GM18520 (cell line): ENCODE measurements at regions not wholly inside any gene's neighbourhood (a gene's known extent, or its start where the extent isn't known, plus 50 kb on each side); places are given as distances from the start of the nearest gene placed in this dataset.
"Not testable (repeated sequence)": the region's sequence is repeated elsewhere in the genome, so short reads cannot be mapped to it uniquely, and the experiment has no call there.

Experiments used
- ATAC-seq: cut with Tn5 transposase; IDR thresholded peaks from one replicate; pipeline ENCODE4 v1.9.1; 2021; ENCODE audit not compliant: unreplicated experiment

DNA sequence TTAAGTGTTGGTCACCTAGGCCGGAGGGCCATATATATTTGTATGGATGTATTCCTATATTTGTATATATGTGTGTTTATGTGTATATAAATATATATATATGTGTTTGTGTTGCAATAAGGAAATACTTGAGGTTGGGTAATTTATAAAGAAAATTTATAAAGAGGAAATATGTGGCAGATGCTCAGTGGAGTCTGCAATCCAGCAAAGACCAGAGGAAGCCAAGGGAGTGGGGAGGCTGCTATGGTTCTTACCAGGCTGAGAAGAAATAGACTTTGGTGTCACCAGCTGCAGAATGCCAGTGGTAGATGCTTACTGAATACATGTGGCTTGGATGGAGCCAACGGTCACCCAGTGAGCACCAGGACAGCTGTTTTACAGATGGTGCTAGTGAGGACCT, 97.4 kb upstream of the ELOVL5 start:
- ATAC-seq: no peak

DNA sequence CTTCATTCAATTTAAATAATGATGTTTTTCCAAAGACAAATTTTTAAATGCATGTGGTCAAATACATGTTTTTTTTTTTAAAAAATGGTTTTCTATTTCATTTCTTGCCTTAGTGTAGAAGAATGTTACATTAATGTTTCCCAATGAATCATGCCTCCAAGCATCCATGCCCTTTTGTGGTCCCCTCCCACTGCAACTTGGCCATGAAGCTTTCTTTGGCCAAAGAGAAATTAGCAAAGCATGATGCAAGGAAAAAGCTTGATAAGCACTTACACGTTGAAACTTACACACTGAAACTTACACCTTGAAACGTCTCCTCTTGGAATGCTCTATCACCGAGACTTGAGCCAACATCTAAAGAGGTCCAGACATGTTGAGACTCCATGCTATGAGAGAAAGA, 93.0 kb upstream of the ELOVL5 start:
- ATAC-seq: no peak

DNA sequence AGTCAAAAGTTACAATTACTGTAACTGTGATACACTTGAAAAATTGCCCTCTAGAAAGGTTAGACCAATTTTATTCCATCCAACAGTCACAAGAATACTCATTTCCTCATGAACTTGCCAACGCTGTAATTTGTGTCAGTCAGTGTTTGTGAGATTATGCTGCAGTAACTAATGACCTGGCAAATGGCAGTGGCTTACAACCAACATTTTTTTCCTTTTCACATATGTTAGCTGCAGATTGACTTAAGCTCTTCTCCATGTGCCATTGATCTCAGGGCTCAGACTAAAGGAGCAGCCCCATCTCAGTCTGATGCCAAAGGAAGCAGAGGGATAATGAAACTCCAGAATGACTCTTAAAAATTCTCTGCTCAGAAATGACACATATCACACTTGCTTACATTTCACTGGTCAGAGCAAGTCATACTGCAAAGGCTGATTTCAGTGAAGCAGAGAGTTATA, 92.3 kb upstream of the ELOVL5 start:
- ATAC-seq: no peak

DNA sequence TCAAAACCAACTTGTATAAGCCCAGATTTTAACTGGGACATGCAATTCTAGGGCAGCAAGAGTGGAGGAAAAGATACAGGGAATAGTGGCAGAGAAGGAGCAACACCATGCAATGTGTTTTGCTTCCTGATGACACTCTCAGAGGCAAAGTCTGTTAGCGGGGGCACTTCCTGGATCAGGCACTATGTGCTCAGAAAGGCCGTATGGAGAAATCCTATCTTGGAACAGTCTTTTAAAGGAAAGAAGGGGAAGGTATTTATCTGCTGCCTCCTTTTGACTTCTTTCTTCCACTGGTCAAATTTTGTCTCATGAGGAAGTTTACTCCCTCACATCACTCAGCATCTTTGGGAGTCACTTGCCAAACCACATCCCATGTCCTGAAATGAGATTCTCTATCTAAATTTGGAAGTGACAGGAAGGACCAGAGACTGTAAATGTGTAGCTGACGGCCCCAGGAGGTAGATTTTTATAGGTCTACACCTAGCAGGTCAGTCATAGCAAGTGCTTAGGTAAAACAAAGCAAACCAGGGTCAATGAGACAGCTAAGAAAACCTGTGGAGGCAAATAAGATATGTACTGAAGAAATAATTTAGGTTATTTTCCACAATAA, 91.7 kb upstream of the ELOVL5 start:
- no peak for ATAC-seq

DNA sequence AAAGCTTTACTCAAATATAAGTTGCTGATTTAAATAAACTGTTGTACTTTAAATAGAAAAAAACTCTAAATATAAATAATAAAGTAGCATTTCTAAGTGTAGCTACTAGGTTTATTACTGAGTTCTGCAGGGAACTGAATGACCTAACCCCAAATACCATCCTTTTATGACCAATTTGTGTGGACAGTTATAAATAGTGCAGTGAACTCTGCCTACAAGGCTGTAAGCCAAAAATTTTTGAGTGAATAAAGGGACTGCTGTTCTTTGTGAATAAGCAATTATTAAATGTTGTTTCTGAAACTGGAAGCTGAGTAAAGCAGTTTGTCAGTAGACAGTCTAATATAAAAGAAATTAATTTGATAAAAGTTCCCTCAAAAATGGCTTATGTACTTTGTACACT, 90.8 kb upstream of the ELOVL5 start:
- no peak for ATAC-seq

DNA sequence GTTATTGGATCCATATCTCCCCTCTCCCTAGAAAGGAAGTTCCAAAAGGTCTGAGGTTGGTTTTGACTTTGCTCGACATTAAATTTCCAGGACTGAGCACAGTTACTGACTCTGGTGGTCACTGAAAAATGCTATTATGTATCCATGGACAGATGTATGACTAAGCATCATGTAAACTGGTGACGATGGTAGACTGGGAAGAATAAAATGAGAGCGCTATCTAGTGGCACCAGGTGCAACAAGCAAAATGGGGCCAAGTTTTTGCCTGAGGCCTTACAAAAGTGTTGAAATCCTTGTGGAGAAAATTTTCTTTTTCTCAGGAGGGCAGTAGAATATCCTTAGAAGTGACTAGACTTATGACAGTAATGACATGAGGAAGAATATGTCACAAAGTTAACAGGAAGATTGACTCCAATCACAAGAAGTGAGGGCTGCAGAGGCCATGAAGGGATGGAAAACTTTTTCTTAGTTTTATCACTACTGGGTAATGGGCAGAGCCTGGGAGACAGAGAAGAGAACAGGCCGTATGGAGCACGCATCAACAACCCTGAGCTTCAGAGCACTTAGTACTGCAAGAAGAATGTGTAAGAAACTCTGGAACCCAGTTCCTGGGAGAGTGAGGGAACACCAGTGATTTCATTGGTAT, 88.9 kb upstream of the ELOVL5 start:
- ATAC-seq: peak; percentile 50

DNA sequence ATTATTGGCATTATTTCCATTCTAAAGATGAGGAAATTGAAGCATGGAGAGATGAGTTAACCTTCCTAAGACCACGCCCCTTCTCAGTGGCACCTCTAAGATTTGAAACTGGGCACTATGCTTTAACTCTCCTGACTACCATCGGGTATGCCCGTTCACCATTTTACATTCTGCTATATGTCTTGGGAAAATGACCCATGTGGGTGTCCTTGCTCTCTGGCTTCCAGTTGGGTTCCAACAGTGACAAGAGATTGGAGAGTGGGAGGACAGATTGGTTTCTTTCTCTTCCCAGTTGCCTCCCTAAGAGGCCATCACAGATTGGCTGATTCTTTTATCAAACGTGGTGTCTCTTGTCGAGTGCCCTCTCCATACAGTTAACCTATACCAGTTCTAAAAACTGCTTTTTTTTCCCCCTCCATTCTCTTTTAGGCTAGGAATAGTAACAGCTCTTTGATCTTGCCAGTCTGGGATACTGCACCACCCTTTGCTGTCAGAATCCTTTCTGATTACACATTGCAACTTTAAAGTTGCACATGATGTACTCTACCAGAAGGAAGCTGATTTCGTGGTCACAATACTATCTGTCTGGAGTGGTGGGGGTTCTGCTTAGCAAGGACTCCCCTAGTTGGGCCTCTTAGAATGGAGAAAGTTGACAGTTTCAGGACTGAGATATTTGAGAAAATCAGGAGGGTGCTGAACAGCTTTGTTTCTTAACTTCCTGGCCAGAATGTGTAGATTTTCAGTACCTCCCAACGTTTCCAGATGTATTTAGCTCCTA, 88.0 kb upstream of the ELOVL5 start:
- ATAC-seq: no peak

DNA sequence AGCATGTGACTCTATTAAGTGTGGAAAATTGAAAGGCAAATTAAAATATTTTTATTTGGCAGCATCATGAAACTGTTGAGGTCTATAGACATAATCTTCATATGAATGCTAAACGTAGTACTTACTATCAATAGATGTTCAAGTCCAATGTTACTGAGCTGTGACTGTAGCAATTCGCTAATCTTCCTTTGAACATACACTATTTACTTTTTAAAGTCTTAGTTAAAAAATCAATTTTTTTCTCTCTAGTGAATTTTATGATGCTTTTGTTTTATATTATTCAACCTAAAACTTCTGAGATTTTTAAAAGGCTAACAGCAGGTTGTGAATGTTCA, 85.2 kb upstream of the ELOVL5 start:
- ATAC-seq: no peak

DNA sequence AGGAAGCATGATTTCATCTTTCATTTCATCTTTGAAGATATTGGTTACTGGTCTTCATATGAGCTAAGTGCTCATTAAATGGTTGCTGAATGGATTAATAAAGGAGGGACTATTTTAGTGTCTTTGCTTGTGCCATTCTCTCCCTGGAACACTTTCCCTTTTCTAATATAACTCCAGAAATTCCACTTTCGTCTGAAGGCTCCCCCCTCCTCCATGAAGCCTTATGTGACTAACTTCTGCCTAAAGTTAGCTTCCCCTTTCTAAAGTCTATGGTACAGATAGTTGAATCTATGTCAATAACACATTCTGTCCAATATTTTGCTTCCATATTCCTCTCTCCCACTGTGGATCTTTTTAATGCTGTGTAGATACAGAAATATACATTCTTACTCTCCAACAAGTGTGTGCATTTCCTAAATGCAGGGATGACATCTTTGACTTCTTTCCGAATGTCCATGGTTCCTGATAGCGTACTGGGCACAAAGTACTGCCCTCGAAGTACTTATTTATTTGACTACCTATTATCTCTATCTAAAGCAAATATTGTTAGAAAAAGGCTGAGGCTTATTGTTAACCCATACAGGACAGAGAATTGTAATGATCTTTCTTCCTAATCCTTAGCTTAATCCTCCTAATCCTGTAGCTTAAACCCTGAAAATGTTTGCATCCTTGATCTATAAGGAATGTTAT, 84.7 kb upstream of the ELOVL5 start:
- ATAC-seq: no peak

DNA sequence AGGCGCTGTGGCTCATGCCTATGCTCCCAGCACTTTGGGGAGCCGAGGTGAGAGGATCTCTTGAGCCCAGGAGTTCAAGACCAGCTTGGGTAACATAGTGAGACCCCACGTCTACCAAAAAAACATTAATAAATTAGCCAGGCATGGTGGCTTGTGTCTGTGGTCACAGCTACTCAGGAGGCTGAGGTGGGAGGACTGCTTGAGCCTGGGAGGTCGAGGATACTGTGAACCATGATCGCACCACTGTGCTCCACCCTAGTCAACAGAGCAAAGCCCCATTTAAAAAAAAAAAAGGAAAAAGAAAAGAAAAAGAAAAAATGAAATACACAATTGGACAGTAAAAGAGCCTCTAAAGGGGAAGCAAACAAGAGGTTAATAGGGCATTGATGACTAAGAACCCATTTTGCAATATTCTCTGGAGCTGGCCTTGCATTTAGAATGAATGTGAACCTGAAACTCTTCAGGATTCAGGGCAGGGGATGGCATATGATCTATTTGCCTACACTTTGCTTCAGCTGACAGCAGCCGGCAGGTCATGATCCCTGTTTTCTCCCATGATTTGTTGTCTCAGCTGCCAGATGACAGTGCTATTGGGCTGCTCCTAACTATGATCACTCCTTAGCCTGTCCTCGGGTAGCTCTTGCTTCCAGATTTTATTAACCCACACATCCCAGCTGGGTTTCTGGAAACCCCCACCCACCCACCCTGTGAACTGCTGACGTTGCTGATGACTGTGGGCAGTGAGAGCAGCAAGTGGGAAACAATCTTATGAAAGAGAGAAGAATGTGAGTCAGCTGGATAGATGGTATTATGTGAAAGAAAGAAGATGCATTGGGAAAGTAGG, 83.8 kb upstream of the ELOVL5 start:
- no peak for ATAC-seq

DNA sequence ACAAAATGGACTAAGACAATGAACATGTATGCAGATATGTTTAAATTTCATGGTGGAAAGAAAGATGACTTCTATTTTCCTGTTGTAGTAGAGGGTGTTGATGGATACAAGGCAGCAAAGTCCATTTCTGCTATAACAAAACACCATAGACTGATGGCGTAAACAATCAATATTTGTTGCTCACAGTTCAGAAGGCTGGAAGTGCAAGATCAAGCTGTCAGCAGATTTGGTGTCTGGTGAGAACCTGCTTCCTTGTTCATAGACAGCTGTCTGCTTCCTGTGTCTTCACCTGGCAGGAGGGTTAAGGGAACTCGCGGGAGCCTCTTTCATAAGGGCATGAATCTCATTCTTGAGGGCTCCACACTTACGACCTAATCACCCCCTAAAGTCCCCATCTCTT, 83.0 kb upstream of the ELOVL5 start:
- ATAC-seq: no peak

DNA sequence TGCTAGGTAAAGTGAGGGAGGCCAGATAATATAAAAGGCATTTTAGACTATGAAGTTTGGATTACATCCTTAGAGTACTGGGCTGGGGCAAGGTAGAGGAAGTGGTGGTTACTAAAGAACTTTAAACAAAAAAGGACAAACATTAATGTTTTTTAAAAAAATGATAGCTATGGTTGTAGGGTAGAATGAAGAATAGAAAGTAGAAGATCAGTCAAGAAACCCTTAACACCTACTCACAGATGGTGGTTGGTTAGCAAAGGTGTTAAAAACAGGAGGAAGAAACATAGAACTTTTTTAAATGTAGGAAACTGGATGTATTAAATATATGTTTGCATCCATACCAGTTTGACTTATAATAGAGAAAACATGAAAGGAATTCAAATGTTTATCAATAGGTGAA, 80.7 kb upstream of the ELOVL5 start:
- ATAC-seq: no peak

DNA sequence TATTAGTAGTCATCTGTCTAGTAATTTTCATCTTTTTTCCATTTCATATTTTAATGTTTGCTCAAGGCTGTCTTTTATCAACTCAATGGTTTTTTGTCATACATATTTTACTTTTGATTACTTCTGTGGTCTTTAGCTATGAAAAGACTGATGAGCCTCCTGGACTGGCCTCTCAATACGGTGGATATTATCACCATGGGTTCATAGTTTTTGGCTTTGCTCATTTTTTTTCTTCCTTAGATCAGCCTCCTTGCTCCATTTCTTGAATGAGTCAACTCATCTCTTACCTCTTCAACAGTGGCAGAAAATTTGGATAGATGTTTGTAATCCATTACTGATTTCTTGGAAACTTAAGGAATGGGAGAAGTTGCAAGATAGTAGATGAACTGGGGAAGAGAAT, 80.1 kb upstream of the ELOVL5 start:
- no peak for ATAC-seq

DNA sequence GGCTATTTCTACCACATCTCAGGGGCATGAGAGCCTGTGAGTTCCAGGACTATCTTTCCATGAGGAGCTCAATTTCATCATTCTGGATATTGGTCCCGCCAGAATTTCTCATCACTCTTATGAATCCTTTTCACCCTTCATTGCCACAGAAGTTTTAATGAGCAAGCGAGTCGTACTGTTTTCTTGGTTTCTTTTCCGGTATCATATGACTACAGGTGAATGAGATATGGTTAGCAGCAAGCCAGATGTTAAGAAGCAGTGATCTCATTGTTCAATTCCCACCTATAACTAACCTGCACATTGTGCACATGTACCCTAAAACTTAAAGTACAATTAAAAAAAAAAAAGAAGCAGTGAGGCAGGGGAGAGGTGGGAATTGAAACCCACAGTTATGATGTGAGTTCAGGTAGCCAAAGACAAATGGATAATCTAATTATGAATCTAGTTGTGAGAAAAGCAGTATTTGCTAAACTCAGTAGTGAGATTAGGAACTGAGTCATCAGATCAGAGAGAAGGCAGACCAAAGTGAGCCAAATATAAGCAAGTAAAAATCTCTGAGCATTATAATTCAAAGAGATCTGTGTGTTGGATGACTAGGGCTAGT, 78.0 kb upstream of the ELOVL5 start:
- peak; percentile 88 for ATAC-seq

DNA sequence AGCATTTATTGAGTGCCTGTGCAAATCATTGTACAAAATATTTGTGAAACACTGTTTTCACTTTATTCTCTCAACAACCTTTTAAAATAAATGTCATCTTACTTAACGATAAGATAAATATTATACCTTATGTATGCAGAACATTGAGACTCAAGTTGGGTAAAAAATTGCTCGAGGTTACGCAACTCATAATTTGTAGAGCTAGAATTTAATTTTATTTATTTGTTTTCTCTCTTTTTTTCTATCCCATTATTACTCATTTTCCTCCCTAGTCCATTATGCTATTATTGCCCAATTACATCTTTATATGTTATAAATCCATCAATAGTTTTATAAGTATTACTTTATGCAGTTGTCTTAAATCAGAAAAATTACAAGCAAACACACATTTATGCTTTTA, 77.4 kb upstream of the ELOVL5 start:
- ATAC-seq: no peak

DNA sequence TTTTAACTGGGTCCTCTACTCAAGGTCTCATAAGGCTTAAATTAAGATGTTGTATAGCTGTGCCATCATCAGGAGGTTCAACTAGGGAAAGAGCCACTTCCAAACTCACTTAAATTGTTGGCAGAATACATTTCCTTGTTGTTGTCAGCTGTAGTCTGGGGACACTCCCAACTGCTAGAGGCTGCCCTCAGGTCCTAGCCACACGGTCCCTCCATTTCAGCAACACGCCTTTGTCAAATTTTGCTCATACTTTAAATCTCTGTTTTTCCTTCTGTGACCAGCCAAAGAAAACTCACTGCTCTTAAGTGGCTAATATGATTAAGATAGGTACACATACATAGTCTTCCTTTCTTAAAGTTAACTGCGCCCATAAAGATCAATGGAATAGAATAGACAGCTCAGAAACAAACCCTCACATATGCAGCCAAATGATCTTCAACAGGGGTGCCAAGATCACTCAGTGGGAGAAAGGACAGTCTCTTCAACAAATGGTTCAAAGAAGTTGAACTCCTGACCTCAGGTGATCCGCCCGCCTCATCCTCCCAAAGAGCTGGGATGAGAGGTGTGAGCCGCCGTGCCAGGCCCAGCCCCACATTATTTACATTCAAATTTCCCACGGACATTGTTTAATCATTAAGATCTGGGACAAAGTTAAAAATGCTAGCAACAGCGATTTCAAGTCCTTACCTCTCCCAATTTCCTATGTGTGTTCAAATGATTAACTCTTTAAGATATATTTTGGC, 76.4 kb upstream of the ELOVL5 start:
- ATAC-seq: no peak

DNA sequence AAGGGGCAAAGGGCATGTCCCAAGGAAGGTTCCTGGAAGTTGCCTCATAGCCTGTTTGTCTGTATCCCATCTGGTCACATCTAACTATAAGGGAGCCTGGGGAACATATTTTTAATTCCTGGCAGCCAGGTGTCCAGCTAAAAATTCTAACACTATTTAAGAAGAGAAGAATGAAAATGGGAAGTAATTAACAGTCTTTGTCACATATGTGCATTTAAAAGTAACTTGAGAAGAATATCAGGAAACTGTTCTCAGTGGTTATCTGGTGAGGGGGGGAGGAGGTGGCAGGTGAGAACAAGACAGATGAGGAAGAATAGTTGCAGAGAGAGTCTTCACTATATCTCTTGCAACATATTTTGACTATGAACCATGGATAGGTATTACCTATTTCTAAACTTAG, 75.5 kb upstream of the ELOVL5 start:
- ATAC-seq: no peak

DNA sequence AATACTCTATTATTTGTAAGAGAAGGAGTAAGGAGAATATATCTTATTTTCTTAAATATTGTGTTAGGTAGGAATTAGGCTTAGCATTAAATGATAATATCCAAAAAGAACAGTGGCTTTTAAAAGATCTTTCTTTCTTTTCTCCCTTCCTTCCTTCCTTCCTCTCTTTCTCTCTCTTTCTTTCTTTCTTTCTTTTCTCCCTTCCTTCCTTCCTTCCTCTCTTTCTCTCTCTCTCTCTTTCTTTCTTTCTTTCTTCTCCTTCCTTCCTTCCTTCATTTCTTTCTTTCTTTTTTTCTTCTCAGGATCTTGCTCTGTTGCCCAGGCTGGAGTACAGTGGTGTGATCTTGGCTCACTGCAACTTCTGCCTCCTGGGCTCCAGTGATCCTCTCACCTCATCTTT, 74.8 kb upstream of the ELOVL5 start:
- ATAC-seq: not testable (repeated sequence)

DNA sequence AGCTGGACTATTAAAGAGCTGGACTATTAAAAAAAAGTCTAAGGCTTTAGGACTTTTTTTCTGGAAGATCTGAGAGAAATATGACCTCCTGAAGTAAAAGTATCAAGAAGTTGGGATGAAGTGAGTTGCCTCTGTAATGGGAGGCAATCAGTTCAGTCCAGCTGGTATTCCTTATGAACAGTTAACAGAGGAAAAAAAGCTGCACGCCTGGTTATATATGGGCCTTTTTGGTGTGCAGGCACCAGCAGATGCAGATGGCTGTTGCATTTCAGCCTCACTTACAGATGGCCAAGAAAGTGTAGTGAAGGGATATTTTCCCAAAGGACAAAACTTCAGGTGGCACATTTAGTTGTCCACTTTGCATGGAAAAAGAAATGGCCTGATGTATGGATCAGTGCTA, 70.3 kb upstream of the ELOVL5 start:
- ATAC-seq: no peak

DNA sequence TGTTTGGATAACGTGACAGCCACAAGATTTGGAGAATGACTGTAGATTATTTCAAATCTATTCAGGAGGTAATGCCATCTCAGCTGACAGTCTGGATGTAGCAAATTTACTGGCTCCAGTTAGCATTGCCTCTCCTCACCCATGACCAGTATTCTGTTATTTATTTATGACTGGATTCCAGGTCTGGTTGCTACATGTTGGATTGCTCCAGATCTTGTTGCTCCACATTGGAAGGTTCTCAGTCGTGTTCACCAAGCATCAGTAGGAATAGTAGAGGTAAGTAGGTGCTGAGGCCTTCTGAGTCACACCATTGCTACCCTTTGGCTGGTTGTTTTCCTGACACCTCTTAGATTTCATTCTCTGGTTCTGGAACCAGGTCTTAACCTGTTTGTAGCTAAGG, 69.5 kb upstream of the ELOVL5 start:
- ATAC-seq: no peak
